ENCODE measurements at regions not wholly inside any gene's neighbourhood (a gene's known extent, or its start where the extent isn't known, plus 50 kb on each side); places are given as distances from the start of the nearest gene placed in this dataset.
"Not testable (repeated sequence)": the region's sequence is repeated elsewhere in the genome, so short reads cannot be mapped to it uniquely, and the experiment has no call there.

DNA sequence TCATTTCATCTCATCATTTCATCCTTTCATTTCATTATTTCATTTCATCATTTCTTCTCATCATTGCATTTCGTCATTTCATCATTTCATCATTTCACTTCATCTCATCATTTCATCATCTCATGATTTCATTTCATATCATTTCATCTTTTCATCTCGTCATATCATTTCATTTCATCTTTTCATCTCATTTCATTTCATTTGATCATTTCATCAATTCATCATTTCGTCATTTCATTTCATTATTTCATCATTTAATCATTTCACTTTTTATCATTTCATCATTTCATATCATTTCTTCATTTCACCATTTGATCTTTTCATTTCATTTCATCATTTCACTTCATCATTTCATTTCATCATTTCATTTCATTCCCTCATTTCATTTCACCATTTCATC is 445.8 kb downstream of the ANKRD30B start:
- TF ChIP-seq POLR2A (IDR thresholded peaks at IDR 0.05; ENCODE audit: low read depth); EP300 (IDR thresholded peaks at IDR 0.05); POLR2AphosphoS5 (IDR thresholded peaks at IDR 0.05): not testable (repeated sequence)
- TF ChIP-seq, protein P1, sequence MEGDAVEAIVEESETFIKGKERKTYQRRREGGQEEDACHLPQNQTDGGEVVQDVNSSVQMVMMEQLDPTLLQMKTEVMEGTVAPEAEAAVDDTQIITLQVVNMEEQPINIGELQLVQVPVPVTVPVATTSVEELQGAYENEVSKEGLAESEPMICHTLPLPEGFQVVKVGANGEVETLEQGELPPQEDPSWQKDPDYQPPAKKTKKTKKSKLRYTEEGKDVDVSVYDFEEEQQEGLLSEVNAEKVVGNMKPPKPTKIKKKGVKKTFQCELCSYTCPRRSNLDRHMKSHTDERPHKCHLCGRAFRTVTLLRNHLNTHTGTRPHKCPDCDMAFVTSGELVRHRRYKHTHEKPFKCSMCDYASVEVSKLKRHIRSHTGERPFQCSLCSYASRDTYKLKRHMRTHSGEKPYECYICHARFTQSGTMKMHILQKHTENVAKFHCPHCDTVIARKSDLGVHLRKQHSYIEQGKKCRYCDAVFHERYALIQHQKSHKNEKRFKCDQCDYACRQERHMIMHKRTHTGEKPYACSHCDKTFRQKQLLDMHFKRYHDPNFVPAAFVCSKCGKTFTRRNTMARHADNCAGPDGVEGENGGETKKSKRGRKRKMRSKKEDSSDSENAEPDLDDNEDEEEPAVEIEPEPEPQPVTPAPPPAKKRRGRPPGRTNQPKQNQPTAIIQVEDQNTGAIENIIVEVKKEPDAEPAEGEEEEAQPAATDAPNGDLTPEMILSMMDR (IDR thresholded peaks at IDR 0.05), result not testable (repeated sequence)
